ENCODE measurements at regions not wholly inside any gene's neighbourhood (a gene's known extent, or its start where the extent isn't known, plus 50 kb on each side); places are given as distances from the start of the nearest gene placed in this dataset.

DNA sequence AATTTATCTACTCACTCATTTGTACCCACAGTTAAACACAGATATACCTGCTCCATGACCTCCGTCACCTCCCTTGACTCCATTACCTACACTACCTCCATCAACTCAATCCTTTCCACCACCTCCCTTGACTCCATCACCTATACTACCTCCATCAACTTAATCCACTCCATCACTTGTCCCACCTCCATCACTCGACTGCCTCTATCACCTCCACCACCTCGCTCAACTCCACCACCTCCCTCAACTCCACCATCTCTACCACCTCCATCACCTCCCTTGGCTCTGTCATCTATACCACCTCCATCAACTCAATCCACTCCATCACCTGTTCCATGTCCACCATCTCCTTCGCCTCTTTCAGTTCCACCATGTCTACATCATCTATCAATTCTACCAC is 51.3 kb upstream of the WNT7A start:
- H3K4me3 ChIP-seq (replicated peaks in 1 of 2; ENCODE audit: low read depth in 2 of 2, low read length in 2 of 2): no peak overlapping the region
- DNase-seq (ENCODE audit: low read depth in 2 of 2): no peak
- TF ChIP-seq, protein P1, sequence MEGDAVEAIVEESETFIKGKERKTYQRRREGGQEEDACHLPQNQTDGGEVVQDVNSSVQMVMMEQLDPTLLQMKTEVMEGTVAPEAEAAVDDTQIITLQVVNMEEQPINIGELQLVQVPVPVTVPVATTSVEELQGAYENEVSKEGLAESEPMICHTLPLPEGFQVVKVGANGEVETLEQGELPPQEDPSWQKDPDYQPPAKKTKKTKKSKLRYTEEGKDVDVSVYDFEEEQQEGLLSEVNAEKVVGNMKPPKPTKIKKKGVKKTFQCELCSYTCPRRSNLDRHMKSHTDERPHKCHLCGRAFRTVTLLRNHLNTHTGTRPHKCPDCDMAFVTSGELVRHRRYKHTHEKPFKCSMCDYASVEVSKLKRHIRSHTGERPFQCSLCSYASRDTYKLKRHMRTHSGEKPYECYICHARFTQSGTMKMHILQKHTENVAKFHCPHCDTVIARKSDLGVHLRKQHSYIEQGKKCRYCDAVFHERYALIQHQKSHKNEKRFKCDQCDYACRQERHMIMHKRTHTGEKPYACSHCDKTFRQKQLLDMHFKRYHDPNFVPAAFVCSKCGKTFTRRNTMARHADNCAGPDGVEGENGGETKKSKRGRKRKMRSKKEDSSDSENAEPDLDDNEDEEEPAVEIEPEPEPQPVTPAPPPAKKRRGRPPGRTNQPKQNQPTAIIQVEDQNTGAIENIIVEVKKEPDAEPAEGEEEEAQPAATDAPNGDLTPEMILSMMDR (IDR thresholded peaks at IDR 0.05; ENCODE audit: low read depth, low read length): no peak

Data from cardiac fibroblast (primary cell).